ENCODE measurements at regions not wholly inside any gene's neighbourhood (a gene's known extent, or its start where the extent isn't known, plus 50 kb on each side); places are given as distances from the start of the nearest gene placed in this dataset.

DNA sequence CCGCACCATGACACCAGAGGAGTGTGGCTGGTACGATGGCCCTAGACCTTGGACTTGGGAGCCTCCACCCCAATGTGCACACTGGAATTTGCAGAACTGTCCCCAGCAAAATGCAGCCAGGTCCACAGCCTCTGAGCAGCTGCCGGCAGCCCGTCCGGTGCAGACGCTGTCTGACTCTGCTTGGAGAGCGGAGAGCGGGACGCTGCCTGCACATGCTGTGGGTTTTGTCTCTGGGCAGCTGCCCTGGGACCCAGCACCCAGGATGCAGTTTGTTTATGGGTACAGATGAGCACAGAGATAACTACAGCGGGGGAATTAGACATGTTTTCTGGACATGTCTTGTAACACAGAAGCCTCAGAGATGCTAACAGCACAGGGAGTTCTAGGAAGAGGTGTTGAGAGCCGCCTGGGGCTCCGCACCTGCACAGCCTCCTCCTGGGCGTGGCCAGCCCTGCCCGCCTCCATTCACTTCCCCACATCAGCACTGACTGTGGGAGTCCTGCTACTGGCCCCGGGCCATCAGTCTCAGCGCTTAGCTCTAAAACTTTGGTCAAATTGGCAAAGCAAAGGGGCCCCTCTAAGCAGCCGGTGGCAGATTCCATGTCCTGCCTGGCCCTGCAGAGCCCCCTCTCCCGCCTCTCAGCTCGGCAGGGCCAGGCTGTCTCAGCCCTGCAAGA is 159.6 kb downstream of the IRX2 start:
- H3K4me3 ChIP-seq: no peak overlapping the region
- no peaks in the 10 kb centered on the region for H3K4me1 ChIP-seq
- H3K36me3 ChIP-seq: no peaks in the 10 kb centered on the region
- H3K27ac ChIP-seq: no peak overlapping the region
- no peak for DNase-seq (ENCODE audit: low spot score)
- TF ChIP-seq CTCF (IDR thresholded peaks at IDR 0.05): no peak
- H3K9me3 ChIP-seq: no peaks in the 10 kb centered on the region
- no peaks in the 10 kb centered on the region for H3K27me3 ChIP-seq

DNA sequence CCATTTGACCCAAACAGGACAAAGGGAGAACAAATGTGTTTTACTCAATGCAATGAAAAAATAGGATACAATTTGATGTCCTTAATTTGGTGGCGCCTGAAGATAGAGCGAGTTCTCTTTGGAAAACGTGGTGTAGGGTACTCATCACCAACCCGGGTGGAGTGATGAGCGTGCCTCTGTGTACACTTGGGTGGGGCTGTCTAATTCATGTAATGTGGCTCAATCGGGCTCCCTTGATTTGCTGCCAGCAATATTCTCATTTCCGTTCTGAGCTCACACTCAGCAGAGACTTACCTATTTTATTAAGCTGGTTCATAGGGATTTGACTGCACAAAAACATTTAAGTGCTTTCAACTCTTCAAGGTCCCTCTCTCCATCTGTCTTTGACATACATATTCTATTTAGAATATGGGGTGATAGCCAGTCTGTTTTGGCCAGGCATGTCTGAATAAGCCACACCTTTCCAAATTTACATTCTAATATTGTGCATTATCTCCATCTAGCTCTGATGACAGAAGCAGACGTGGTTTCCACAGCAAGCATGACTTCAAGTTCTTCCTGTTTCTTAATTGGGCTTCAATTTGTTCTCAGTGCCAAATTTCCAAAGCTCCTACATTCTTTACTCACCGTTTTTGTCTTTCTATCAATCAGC is 162.5 kb downstream of the IRX2 start:
- Histone ChIP-seq H3K27ac (no peak overlapping the region), H3K4me1 (no peaks in the 10 kb centered on the region), H3K27me3 (no peaks in the 10 kb centered on the region), H3K36me3 (no peaks in the 10 kb centered on the region), H3K9me3 (no peaks in the 10 kb centered on the region), H3K4me3 (no peak overlapping the region)
- DNase-seq (ENCODE audit: low spot score): no peak
- TF ChIP-seq CTCF (IDR thresholded peaks at IDR 0.05): no peak

- no peak overlapping the region for H3K27ac ChIP-seq
- no peak for DNase-seq (ENCODE audit: low spot score)
- no peaks in the 10 kb centered on the region for H3K36me3 ChIP-seq
- no peaks in the 10 kb centered on the region for H3K9me3 ChIP-seq
- H3K27me3 ChIP-seq: no peaks in the 10 kb centered on the region
- no peak overlapping the region for H3K4me3 ChIP-seq
- TF ChIP-seq CTCF (IDR thresholded peaks at IDR 0.05): no peak
- no peaks in the 10 kb centered on the region for H3K4me1 ChIP-seq
These were observed 164.1 kb downstream of the IRX2 start for GRCh38 chr5:2587189-2588031.

DNA sequence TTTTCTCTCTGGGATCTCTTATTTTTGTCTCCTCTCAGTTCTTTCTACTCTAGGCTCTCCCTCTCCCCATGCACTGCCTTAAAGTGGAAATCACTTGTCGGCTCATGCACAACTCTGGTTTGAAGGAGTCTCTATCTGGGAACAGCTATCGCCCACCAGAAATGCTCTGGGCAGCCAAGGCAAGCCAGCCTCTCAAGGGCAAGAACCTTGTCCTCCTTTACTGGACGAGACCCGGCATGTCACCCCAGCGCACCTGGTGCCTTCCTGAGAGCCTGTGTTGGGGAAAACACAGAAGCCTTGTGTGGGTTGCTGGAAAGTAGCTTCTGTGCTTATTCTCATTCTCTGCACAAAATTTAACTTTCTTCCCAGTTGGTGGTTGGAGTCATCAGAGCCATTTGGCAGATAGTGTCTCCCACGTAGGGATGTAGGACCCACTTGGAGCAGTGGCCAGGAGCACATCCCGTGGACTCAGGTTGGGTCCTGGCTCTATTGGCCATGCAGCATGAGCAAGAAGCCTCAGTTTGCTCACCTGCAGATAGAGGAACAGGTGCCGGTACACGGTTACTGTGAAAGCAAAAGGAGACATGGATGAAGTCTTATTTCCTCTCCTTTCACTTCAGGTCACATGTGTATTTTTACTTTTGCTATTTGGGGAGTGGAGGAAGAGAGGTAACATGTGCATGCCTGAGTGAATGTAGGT is 165.3 kb downstream of the IRX2 start:
- no peaks in the 10 kb centered on the region for H3K4me1 ChIP-seq

More for the DNA sequence above, 165.3 kb downstream of the IRX2 start:
- no peak for DNase-seq (ENCODE audit: low spot score)
- no peaks in the 10 kb centered on the region for H3K27me3 ChIP-seq
- H3K27ac ChIP-seq: no peak overlapping the region
- TF ChIP-seq CTCF (IDR thresholded peaks at IDR 0.05): no peak
- H3K4me3 ChIP-seq: no peak overlapping the region
- no peaks in the 10 kb centered on the region for H3K36me3 ChIP-seq
- no peaks in the 10 kb centered on the region for H3K9me3 ChIP-seq
